Neural cell (in vitro differentiated cells): ENCODE measurements at regions not wholly inside any gene's neighbourhood (a gene's known extent, or its start where the extent isn't known, plus 50 kb on each side); places are given as distances from the start of the nearest gene placed in this dataset.

ENCODE experiments used
- H2AFZ ChIP-seq: fragments of 200-600, 300-800 bp; sonication (generic), shearing (Covaris generic); 2 replicates; pipeline ENCODE4 v1.6.0; 2014; ENCODE audit warnings: low read depth, mild to moderate bottlenecking, antibody characterized with exemption, low read length, moderate library complexity
- H3F3A ChIP-seq: fragments of 200-600 bp; shearing (Covaris generic); 2 replicates; pipeline ENCODE4 v1.6.1; 2016; ENCODE audit warnings: mild to moderate bottlenecking, moderate library complexity, mixed read lengths, antibody characterized with exemption, low read length; ENCODE audit not compliant: insufficient read depth, poor library complexity, severe bottlenecking
- H3K27ac ChIP-seq: fragments of 200-600, 300-800 bp; sonication (generic), shearing (Covaris generic); 2 replicates; pipeline ENCODE4 v1.5.1; 2014; ENCODE audit warnings: mild to moderate bottlenecking, low read length, moderate library complexity
- H3K27me3 ChIP-seq: fragments of 300-800, 200-600 bp; sonication (generic), shearing (Covaris generic); 2 replicates; pipeline ENCODE4 v1.6.0; 2014; ENCODE audit warnings: mild to moderate bottlenecking, low read depth, low read length, moderate library complexity; ENCODE audit not compliant: insufficient read depth
- H3K36me3 ChIP-seq: fragments of 300-800, 200-600 bp; sonication (generic), shearing (Covaris generic); 2 replicates; pipeline ENCODE4 v1.5.1; 2014; ENCODE audit warnings: mild to moderate bottlenecking, antibody characterized with exemption, low read length, moderate library complexity; ENCODE audit not compliant: insufficient read depth
- H3K4me2 ChIP-seq: fragments of 300-800, 200-600 bp; sonication (generic), shearing (Covaris generic); 2 replicates; pipeline ENCODE4 v1.6.0; 2014; ENCODE audit warnings: mild to moderate bottlenecking, low read length
- H3K4me3 ChIP-seq: fragments of 300-800, 200-600 bp; sonication (generic), shearing (Covaris generic); 2 replicates; pipeline ENCODE4 v1.5.1; 2014; ENCODE audit warnings: mild to moderate bottlenecking, low read length, moderate library complexity
- H3K79me2 ChIP-seq: fragments of 200-600 bp; shearing (Covaris generic); replicated peaks from 2 replicates; pipeline ENCODE4 v1.6.0; 2014; ENCODE audit warnings: mild to moderate bottlenecking, low read length, moderate library complexity; ENCODE audit not compliant: insufficient read depth
- H3K9ac ChIP-seq: fragments of 300-800, 200-600 bp; sonication (generic), shearing (Covaris generic); 2 replicates; pipeline ENCODE4 v1.6.1; 2016; ENCODE audit warnings: mild to moderate bottlenecking, low read length, mixed read lengths
- H3K9me2 ChIP-seq: fragments of 200-600 bp; shearing (Covaris generic); 2 replicates; pipeline ENCODE4 v1.6.1; 2016; ENCODE audit warnings: mild to moderate bottlenecking, low read length, mixed read lengths; ENCODE audit not compliant: insufficient read depth
- H3K9me3 ChIP-seq: fragments of 200-600, 300-800 bp; sonication (generic), shearing (Covaris generic); 2 replicates; pipeline ENCODE4 v1.6.1; 2016; ENCODE audit warnings: mild to moderate bottlenecking, mixed run types, low read length, moderate library complexity, mixed read lengths
- H4K20me1 ChIP-seq: fragments of 200-600 bp; shearing (Covaris generic); 2 replicates; pipeline ENCODE4 v1.6.1; 2016; ENCODE audit warnings: mild to moderate bottlenecking, mixed run types; ENCODE audit not compliant: insufficient read depth
- CTCF ChIP-seq: fragments of 450-650 bp; IDR thresholded peaks from 2 replicates; pipeline ENCODE4 v1.5.1; 2014; ENCODE audit warnings: antibody characterized with exemption, mild to moderate bottlenecking, moderate library complexity; ENCODE audit not compliant: poor library complexity, severe bottlenecking
- EP300 ChIP-seq: fragments of 450-650 bp; conservative IDR thresholded peaks from 2 replicates; pipeline ENCODE4 v1.6.1; 2014; ENCODE audit warnings: antibody characterized with exemption, mild to moderate bottlenecking, moderate library complexity; ENCODE audit not compliant: poor library complexity, severe bottlenecking
- EZH2 ChIP-seq: fragments of 200-600, 300-800 bp; shearing (Covaris generic), sonication (generic); IDR thresholded peaks from 2 replicates; pipeline ENCODE4 v1.6.1; 2014; ENCODE audit warnings: antibody characterized with exemption, low read length, borderline replicate concordance, mild to moderate bottlenecking; ENCODE audit not compliant: insufficient read depth, poor library complexity, severe bottlenecking
- MXI1 ChIP-seq: fragments of 450-650 bp; conservative IDR thresholded peaks from 2 replicates; pipeline ENCODE4 v1.6.1; 2014; ENCODE audit warnings: antibody characterized with exemption, mild to moderate bottlenecking; ENCODE audit not compliant: poor library complexity, severe bottlenecking
- POLR2AphosphoS5 ChIP-seq: IDR thresholded peaks from 2 replicates; pipeline ENCODE4 v1.6.1; 2012
- RAD21 ChIP-seq: fragments of 450-650 bp; conservative IDR thresholded peaks from 2 replicates; pipeline ENCODE4 v1.6.1; 2014; ENCODE audit warnings: antibody characterized with exemption, mild to moderate bottlenecking, moderate library complexity
- SMC3 ChIP-seq: fragments of 450-650 bp; conservative IDR thresholded peaks from 2 replicates; pipeline ENCODE4 v1.6.1; 2014; ENCODE audit warnings: antibody characterized with exemption, mild to moderate bottlenecking, moderate library complexity; ENCODE audit not compliant: poor library complexity
- TAF1 ChIP-seq: IDR thresholded peaks from 2 replicates; pipeline ENCODE4 v1.6.1; 2012; ENCODE audit warnings: low read depth
- TF ChIP-seq, protein P1 (sequence below): IDR thresholded peaks from 2 replicates; pipeline ENCODE4 v1.6.1; 2012; ENCODE audit warnings: borderline replicate concordance

GRCh38 chr2:120438301-120439066 lies 92.5 kb downstream of the INHBB start:
- Histone ChIP-seq H3K79me2 (no peaks in the 10 kb centered on the region), H3K27ac (no peak overlapping the region), H3K9me2 (no peaks in the 10 kb centered on the region)

DNA sequence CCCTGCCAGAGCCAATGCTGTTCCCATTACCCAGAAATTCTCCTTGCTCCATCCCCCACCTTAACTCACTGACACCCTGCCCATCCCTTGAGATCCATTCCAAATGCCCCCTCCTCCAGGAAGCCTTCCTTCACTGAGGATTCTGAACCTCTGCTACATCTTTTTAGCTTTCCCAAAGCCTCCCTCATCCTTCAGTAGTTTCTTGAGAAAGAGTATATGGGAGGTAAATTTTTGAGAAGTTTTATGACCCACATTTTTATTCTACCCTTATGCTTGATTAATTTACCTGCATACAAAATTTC lies 93.1 kb downstream of the INHBB start:
- H3F3A ChIP-seq, result no peaks in the 10 kb centered on the region
- no peak overlapping the region for H2AFZ ChIP-seq
- no peaks in the 10 kb centered on the region for H3K36me3 ChIP-seq
- no peak overlapping the region for H3K9ac ChIP-seq
- H3K27me3 ChIP-seq, result peaks cover 40% of the 10 kb centered on the region
- no peak overlapping the region for H3K4me2 ChIP-seq
- no peak for TF ChIP-seq SMC3
- TF ChIP-seq TAF1, result no peak
- TF ChIP-seq, protein P1, sequence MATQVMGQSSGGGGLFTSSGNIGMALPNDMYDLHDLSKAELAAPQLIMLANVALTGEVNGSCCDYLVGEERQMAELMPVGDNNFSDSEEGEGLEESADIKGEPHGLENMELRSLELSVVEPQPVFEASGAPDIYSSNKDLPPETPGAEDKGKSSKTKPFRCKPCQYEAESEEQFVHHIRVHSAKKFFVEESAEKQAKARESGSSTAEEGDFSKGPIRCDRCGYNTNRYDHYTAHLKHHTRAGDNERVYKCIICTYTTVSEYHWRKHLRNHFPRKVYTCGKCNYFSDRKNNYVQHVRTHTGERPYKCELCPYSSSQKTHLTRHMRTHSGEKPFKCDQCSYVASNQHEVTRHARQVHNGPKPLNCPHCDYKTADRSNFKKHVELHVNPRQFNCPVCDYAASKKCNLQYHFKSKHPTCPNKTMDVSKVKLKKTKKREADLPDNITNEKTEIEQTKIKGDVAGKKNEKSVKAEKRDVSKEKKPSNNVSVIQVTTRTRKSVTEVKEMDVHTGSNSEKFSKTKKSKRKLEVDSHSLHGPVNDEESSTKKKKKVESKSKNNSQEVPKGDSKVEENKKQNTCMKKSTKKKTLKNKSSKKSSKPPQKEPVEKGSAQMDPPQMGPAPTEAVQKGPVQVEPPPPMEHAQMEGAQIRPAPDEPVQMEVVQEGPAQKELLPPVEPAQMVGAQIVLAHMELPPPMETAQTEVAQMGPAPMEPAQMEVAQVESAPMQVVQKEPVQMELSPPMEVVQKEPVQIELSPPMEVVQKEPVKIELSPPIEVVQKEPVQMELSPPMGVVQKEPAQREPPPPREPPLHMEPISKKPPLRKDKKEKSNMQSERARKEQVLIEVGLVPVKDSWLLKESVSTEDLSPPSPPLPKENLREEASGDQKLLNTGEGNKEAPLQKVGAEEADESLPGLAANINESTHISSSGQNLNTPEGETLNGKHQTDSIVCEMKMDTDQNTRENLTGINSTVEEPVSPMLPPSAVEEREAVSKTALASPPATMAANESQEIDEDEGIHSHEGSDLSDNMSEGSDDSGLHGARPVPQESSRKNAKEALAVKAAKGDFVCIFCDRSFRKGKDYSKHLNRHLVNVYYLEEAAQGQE, result no peak
- TF ChIP-seq EZH2, result no peak
- no peak for TF ChIP-seq POLR2AphosphoS5
- no peak for TF ChIP-seq CTCF
- TF ChIP-seq RAD21, result no peak
- no peak for TF ChIP-seq MXI1
- no peak for TF ChIP-seq EP300
- no peaks in the 10 kb centered on the region for H3K79me2 ChIP-seq
- no peaks in the 10 kb centered on the region for H4K20me1 ChIP-seq
- no peak overlapping the region for H3K4me3 ChIP-seq
- no peak overlapping the region for H3K27ac ChIP-seq
- H3K9me2 ChIP-seq, result no peaks in the 10 kb centered on the region
- H3K9me3 ChIP-seq, result no peaks in the 10 kb centered on the region

More at GRCh38 chr2:120438301-120439066, 92.5 kb downstream of the INHBB start:
- no peak overlapping the region for H3K9ac ChIP-seq
- peaks cover 35% of the 10 kb centered on the region for H3K27me3 ChIP-seq
- no peaks in the 10 kb centered on the region for H4K20me1 ChIP-seq
- no peak overlapping the region for H3K4me2 ChIP-seq
- H3K36me3 ChIP-seq, result no peaks in the 10 kb centered on the region
- TF ChIP-seq RAD21 (no peak), SMC3 (no peak), MXI1 (no peak), TAF1 (no peak), EZH2 (no peak), CTCF (no peak), EP300 (no peak), POLR2AphosphoS5 (no peak)
- H2AFZ ChIP-seq, result no peak overlapping the region
- H3F3A ChIP-seq, result no peaks in the 10 kb centered on the region
- H3K4me3 ChIP-seq, result no peak overlapping the region
- H3K9me3 ChIP-seq, result no peaks in the 10 kb centered on the region
